ENCODE measurements at regions not wholly inside any gene's neighbourhood (a gene's known extent, or its start where the extent isn't known, plus 50 kb on each side); places are given as distances from the start of the nearest gene placed in this dataset.

- DNase-seq (ENCODE audit: low read depth), result no peak
These were observed 190.4 kb upstream of the FOXN3 start for GRCh38 chr14:89607453-89607852.

GRCh38 chr14:89603938-89604480, 187.0 kb upstream of the FOXN3 start:
- DNase-seq (ENCODE audit: low read depth), result no peak

GRCh38 chr14:89600950-89601826, 184.2 kb upstream of the FOXN3 start:
- no peak for DNase-seq (ENCODE audit: low read depth)

DNA sequence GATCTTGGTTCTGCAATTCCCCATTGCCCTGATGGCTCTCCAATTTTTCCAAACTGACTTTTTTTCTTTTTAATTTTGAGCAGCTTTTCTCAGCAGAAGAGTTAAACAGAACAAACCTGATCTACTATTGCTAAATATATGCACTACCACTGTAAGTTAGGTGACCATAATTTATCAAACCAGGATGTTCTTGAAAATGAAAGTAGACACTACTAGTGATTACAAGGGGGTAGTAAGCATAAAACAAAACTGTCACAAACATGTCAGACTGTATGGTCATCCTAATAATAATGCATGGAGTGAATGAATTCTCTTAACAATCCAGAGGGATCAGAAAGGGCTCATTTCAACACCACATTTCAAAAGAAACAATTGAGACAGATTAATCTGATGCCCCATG, 183.0 kb upstream of the FOXN3 start:
- no peak for DNase-seq (ENCODE audit: low read depth)

DNA sequence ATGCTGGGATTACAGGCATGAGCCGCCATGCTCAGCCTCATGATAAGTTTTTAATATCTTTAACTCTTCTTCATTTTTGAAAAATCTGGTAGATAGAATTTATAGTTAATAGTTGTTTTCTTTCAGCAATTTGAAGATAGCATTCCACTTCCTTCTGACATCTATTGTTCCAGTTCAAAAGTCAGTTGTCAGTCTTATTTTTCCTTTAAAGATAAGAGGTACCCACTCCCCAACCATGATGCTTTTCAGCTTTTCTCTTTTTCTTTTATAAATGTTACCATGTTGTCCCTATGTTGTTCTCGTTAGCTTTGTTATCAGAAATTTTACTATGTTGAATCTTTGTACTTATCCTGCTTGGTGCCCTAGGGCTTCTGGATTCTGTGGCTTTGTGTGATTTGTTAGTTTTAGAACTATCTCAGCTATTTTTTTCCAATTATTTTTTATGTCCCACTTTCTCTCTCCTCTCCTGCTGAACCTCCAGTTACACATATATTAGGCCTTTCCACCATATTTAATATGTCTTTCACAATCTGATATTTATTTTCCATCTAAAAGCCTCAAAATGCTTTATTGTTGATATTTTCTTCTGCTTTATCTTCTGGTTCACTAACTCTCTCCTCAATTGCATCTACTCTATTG, 181.6 kb upstream of the FOXN3 start:
- DNase-seq (ENCODE audit: low read depth), result no peak

DNA sequence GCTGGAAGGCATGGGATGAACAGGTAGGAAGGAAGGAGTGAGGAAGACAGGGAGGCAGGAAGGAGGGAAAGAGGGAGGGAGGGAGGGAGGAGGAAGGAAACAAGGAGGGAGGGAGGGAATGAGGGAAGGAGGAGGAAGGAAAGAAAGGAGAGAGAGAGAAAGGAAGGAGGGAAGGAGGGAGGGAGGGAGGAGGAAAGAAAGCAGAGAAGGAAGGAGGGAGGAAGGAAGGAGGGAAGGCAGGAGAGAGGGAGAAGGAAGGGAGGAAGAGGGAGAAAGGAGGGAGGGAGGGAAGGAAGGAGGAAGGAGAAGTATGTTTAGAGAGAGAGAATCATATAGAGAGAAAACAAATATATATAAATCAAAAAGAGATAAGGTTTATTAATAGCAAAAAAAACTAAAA, 175.9 kb upstream of the FOXN3 start:
- no peak for DNase-seq (ENCODE audit: low read depth)

DNA sequence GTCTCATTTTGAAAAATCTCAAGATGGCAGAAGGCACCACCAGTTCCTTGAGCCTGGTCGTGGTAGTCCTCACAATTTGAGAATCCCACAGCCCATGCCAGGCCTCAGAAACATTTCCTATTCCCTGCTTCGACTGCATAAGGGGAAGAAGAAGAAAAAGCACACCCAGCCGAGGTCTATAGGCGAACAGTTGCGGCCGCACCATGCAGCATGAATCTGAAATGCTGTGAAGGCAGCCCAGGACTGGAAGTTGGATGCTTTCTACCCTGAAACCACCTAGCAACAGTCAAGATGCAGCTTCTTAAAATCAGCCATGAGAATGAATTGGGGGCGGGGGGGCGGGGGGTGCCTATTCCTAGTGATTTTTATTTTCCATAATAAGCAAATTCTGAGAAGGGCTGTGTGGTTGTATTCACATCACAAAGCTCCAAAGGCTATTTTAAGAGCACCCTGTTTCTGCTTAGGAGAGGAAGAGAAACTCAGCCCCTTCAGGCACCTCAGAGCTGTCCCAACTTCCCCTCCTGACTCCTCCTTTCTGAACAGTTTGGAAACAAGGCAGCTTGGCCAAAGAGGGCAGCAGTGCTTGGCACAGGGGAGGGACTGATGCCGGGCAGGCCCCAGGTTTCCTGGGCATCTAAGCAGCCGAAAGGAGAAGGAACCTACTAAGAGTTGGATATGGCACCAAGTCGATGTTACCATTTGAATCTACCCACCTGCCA, 172.5 kb upstream of the FOXN3 start:
- DNase-seq (ENCODE audit: low read depth), result no peak

DNA sequence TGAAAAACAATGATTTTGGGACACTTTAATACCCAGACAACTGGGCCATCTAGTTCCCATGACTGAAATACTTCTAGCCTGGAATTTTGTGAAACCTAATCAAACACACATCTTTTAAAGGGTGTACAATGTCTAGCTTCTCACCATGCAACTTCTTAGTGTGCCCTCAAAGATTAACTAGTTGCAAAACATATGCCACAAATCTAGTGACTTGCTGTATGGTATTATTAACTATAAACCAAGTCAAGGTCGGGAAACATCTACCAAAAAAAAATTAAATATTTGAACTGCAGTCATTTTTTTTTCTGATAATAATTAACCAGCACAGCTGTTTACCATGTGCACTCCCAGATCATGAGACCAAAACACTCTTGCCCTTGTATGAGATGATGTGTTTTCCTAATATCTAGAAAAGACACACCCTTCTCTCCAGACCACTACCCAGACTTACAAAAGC, 171.8 kb upstream of the FOXN3 start:
- DNase-seq (ENCODE audit: low read depth), result no peak

DNA sequence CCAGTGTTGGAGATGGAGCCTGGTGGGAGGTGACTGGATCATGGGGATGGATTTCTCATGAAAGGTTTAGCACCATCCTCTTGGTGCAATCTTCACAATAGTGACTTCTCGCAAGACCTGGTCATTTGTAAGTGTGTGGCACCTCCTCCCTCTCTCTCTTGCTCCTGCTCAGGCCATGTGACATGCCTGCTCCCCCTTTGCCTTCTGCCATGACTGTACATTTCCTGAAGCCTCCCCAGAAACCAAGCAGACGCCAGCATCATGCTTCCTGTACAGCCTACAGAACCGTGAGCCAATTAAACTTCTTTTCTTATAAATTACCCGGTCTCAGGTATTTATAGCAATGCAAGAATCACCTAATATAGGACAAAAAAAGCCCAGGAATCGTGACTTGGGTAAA, 171.0 kb upstream of the FOXN3 start:
- no peak for DNase-seq (ENCODE audit: low read depth)

- no peak for DNase-seq (ENCODE audit: low read depth)
These were observed 170.0 kb upstream of the FOXN3 start for GRCh38 chr14:89587136-89587420.

GRCh38 chr14:89586258-89587135, 169.5 kb upstream of the FOXN3 start:
- no peak for DNase-seq (ENCODE audit: low read depth)

DNA sequence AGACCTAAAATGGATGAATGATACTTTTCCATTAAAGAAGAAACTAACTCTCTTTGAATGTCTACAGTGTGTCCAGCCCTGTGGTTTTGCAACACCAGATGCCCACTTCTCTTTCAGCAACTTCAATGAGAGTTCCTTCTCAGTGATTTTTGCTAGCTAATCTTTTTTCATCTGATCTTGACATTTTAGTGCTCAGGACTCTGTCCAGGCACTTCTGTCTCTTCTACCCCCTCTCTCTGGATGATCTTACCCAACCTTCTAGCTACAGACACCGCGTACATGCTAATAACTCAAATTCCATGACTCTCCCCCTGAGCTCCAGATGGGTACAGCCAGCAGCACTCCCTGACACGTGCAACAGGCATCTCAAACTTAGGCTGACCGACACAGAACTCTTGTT, 161.1 kb upstream of the FOXN3 start:
- DNase-seq (ENCODE audit: low read depth), result no peak

DNA sequence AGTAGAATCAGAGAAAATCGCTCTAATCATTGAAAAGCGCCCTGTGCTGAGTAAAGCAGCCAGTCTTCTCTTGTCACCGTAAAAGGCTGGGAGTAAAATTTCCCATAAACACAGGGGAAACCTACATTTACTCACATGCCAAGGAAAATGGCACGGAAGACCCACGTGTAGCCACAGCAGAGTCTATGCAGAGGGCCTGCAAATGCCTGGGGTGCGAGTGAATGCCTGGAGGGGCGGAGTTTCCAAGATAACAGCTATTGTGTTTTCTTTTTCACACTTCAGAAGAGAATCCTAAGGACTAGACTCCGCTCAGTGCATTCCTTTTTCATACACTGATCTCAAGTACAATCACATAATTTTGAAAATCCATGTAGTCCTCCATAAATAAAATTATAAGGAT, 159.9 kb upstream of the FOXN3 start:
- DNase-seq (ENCODE audit: low read depth), result no peak

DNA sequence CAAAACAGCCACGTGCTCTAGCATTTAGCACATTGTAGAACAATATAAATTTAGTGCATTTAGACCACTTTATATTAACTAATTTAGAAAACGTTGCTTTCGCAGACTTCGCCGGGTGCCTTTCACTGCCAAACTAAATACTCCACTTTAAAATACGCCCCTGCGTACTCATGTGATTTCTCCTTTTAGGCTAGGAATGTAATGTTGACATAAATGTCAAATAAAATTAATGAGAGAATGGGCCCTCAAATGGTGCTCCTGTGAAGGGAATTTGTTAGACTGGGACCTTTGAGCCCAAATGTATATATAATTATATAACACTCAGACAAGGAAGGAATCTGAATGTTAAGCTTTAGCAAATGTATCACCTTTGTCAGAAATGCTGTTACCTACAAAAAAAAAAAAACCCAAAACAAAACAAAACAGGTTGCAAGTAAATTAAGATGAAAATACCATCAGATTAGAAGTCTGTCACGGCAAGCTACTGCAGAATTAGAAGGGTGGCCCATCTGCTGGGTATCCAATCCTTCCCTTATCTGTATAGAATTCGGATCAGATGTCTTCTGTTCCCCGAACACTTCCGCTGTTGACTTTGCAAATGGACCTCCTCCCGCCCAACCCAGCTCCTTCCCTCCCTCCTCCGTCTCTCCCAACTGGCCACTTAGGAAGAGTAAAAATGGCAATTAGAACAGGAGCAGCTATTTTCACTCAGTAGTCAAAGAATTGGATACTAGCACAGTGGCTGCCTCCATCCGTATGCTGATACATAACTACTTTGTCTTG, 159.3 kb upstream of the FOXN3 start:
- DNase-seq (ENCODE audit: low read depth), result no peak

GRCh38 chr14:89575386-89576061, 158.5 kb upstream of the FOXN3 start:
- no peak for DNase-seq (ENCODE audit: low read depth)

- DNase-seq (ENCODE audit: low read depth), result no peak
These were observed 157.4 kb upstream of the FOXN3 start for GRCh38 chr14:89574420-89574819.

- DNase-seq (ENCODE audit: low read depth), result no peak
These were observed 156.3 kb upstream of the FOXN3 start for GRCh38 chr14:89573399-89573657.

DNA sequence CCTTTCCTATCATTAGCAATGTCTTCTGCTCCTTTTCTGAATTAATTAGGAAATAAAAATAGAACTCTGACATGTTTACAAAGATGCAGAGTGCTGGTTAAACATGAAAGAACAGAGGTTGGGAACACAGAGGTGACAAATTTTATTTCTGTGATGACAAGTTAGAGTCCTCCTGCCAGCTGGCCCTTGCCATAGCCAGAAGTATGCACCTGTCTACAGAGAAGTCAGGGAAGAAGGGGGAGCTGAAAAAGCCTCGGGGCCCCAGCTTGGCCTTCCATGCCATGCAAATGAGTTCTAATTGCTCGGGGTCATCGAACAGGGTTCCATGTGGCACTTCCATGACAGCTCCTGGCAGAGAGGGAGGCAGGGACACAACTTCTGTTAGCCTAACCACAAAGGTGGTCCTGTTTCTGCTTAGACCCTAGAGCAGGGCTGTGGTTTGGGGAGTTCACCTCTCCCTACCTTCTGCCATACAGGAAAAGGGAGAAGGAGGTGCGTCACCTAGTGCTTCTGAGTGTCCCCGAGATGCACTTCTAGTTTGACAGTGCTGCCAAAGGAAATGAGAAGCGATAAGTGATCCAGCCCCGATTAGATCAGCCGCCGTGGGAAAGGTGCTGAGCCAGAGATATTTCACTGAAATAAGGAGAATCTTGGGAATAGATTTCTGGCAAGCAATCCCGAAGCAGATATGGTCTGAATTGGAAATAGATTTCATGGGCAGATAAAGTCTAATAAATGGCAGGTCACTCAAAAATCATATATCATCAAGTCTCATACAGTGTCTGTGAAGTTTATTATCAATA, 155.8 kb upstream of the FOXN3 start:
- no peak for DNase-seq (ENCODE audit: low read depth)

GRCh38 chr14:89571491-89571890, 154.5 kb upstream of the FOXN3 start:
- no peak for DNase-seq (ENCODE audit: low read depth)

Data from forelimb muscle (tissue), 1 donor.